Lower lobe of right lung (tissue), 2 donors: ENCODE measurements at regions not wholly inside any gene's neighbourhood (a gene's known extent, or its start where the extent isn't known, plus 50 kb on each side); places are given as distances from the start of the nearest gene placed in this dataset.
"Not testable (repeated sequence)": the region's sequence is repeated elsewhere in the genome, so short reads cannot be mapped to it uniquely, and the experiment has no call there.

ENCODE experiments used
- ATAC-seq, 2 donors: fragments of 200-7000 bp; cut with Tn5 transposase; one replicate each; pipeline ENCODE4 v1.9.1; 2020 to 2022; ENCODE audit warnings: mild to moderate bottlenecking in 2 of 2, moderate library complexity in 2 of 2
- DNase-seq: peaks from one replicate; pipeline ENCODE4 v3.0.0-alpha.2; 2020
- H3K27ac ChIP-seq: fragments of 200-600 bp; one replicate; pipeline ENCODE4 v1.8.0; 2022
- H3K27me3 ChIP-seq: fragments of 200-600 bp; one replicate; pipeline ENCODE4 v1.8.0; 2022; ENCODE audit warnings: low read depth
- H3K36me3 ChIP-seq: fragments of 200-600 bp; one replicate; pipeline ENCODE4 v1.8.0; 2022; ENCODE audit warnings: mild to moderate bottlenecking
- H3K4me1 ChIP-seq: fragments of 200-600 bp; one replicate; pipeline ENCODE4 v1.8.0; 2022
- H3K4me3 ChIP-seq: fragments of 200-600 bp; one replicate; pipeline ENCODE4 v1.8.0; 2022; ENCODE audit warnings: mild to moderate bottlenecking
- H3K9me3 ChIP-seq: fragments of 200-600 bp; one replicate; pipeline ENCODE4 v1.8.0; 2022
- intact Hi-C: fragments of 100-400 bp; cut with DNase I; formaldehyde crosslinking; loops from one replicate; pipeline ENCODE4 v1.11.0; 2022
- TF ChIP-seq, protein P1 (sequence below): fragments of 200-600 bp; IDR thresholded peaks from one replicate; pipeline ENCODE4 v1.8.0; 2022; ENCODE audit warnings: antibody characterized with exemption, mild to moderate bottlenecking
- donor health status: DM: no; HTN: yes; CAD: no; lungs with severe emphysema.

DNA sequence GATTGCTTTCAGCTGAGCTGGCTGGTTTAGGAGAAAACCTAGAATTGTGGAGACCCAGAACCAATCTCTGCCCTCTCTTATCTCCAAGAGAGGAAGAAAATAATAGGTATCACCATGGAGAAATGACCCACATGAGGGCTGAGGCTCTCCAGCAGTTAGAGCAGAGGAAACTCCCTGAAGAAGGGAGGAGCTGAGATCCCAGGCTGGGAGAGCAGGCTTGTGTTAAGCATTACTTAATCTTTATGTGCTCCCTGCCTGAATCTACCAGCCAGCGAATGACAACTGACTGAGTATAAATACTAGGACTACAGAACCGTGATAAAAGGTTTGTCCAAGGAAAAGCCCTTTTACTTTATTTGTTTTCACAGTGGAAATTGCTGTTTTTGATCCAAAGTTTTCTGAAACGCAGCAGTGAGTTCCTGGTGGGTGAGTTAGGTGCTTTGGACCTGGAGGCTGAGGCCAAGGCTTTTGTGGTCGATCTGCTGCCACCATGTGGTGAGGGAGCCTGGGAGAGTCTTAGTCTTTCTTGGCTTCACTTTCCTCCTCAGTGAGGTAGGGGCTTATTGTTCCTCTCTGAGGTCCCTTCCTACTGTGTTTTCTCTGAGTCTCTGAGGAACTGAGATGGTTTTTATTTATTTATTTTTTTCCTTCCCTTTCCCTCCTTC lies 219.5 kb upstream of the NOTCH2NLA start:
- DNase-seq (peak; percentile 53), ATAC-seq (peak in 1 of 2 donors; percentile 68)
- intact Hi-C loops, H3K27ac ChIP-seq, H3K4me3 ChIP-seq, H3K4me1 ChIP-seq, H3K9me3 ChIP-seq, H3K27me3 ChIP-seq, H3K36me3 ChIP-seq: not testable (repeated sequence)
- TF ChIP-seq, protein P1, sequence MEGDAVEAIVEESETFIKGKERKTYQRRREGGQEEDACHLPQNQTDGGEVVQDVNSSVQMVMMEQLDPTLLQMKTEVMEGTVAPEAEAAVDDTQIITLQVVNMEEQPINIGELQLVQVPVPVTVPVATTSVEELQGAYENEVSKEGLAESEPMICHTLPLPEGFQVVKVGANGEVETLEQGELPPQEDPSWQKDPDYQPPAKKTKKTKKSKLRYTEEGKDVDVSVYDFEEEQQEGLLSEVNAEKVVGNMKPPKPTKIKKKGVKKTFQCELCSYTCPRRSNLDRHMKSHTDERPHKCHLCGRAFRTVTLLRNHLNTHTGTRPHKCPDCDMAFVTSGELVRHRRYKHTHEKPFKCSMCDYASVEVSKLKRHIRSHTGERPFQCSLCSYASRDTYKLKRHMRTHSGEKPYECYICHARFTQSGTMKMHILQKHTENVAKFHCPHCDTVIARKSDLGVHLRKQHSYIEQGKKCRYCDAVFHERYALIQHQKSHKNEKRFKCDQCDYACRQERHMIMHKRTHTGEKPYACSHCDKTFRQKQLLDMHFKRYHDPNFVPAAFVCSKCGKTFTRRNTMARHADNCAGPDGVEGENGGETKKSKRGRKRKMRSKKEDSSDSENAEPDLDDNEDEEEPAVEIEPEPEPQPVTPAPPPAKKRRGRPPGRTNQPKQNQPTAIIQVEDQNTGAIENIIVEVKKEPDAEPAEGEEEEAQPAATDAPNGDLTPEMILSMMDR = peak; percentile 25

DNA sequence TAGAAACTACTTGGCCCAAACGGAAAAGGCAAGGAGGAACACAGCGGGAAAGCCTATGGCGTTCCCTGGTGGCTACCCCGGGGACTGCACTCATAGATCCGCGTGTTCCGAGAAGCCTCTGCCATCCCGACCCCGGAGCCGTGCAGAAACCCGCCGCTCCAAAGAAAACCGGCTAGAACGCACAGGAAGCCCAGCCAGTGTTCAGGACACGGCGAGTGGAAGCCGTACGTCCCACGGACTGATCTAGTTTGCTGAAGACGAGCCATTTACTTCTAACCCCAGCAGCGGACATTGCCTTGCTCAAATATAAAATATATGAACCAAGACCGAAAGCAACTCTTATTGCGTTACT lies 215.0 kb upstream of the NOTCH2NLA start:
- H3K27me3 ChIP-seq, ATAC-seq, intact Hi-C loops, H3K9me3 ChIP-seq, H3K4me1 ChIP-seq, H3K36me3 ChIP-seq, H3K27ac ChIP-seq: not testable (repeated sequence)
- H3K4me3 ChIP-seq = peak overlapping the region; percentile 44
- DNase-seq = peak; percentile 50

DNA sequence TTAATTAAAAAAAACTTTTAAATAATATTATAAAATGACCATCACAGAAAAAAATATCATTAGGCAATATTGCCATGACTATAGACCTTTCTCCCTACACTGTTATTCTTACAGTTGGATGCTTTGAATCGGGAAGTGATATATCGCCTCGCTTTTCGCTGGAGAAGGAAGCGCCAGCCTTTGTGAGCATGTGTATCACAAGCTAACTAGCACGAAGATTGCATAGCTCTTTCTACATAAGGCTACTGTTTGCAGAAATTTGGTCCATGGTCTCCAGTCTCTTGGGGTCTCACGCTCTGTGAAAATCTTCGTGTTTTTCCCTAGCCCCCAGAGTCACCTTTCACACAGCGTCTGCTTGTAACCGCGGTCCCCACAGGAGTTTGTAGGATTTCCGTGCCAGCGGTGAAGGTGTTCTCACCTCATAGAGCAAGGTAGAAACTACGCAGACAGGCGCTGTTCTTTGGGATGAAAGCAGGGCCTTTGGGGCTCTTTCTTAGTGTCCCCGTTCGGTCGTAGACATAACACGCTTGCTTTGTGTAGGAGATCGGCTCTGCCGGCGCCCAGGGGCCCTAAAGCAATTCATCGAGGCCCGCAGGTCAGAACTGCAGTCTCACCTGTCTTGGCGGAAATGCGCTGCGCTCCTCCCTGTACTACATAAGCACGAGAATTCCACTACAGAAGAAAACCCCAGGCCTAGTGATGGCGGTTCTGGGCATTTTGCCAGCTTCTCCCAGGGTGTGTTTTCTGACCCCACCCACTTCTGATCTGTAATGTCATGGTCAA lies 214.5 kb upstream of the NOTCH2NLA start:
- H3K36me3 ChIP-seq, H3K27me3 ChIP-seq, H3K9me3 ChIP-seq, intact Hi-C loops, ATAC-seq, H3K4me3 ChIP-seq, H3K4me1 ChIP-seq, H3K27ac ChIP-seq: not testable (repeated sequence)
- DNase-seq = peak; percentile 6

GRCh38 chr1:146438543-146438942 lies 209.7 kb upstream of the NOTCH2NLA start:
- H3K9me3 ChIP-seq, H3K36me3 ChIP-seq, DNase-seq, ATAC-seq, H3K27me3 ChIP-seq, H3K4me1 ChIP-seq, intact Hi-C loops, H3K4me3 ChIP-seq, H3K27ac ChIP-seq: not testable (repeated sequence)

DNA sequence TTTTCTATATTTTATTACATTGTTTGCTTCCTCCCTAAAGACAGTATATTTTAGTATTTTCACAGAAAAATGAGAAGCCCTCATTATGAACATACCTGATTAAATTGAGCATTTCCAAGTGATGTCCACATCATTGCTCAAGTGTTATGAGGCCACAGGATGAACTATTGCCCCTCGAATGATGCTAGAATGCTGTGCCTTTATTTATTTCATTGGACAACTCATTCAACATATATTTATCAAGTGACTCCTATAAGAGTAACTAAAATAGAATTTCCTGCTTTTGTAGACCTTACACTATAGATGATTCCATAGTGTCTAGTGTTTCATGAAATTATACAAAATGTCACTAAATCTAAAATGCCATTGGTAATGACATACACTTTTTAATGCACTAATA lies 187.8 kb upstream of the NOTCH2NLA start:
- H3K4me3 ChIP-seq, H3K9me3 ChIP-seq, H3K27ac ChIP-seq, H3K27me3 ChIP-seq, intact Hi-C loops, H3K4me1 ChIP-seq, DNase-seq, H3K36me3 ChIP-seq, ATAC-seq: not testable (repeated sequence)

DNA sequence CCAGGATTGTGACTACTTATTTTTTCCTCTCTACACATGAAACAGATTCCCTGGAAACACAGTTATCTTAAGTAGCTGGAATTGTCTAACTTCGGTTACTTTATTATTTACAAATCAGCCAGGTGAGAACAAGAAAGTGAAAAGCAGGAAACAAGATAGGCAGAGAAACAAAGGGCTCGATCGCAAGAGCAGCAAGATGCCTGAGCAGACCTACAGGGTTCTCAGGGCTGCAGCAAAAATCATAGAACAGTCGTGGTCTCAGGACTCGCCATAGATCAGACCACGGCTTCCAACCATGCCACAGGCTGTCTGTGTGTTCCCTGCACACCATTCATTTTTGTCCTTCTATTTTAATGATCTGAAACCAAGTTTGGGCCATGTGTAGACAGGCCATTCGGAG lies 186.2 kb upstream of the NOTCH2NLA start:
- intact Hi-C loops, ATAC-seq, DNase-seq, H3K4me1 ChIP-seq, H3K9me3 ChIP-seq, H3K36me3 ChIP-seq, H3K27ac ChIP-seq, H3K27me3 ChIP-seq, H3K4me3 ChIP-seq: not testable (repeated sequence)

- intact Hi-C loops, H3K27ac ChIP-seq, H3K4me3 ChIP-seq, H3K27me3 ChIP-seq, H3K36me3 ChIP-seq, H3K4me1 ChIP-seq, H3K9me3 ChIP-seq, ATAC-seq: not testable (repeated sequence)
- DNase-seq = peak; percentile 74
Observed at GRCh38 chr1:146413911-146414310, 185.1 kb upstream of the NOTCH2NLA start.

GRCh38 chr1:146411923-146412322 lies 183.1 kb upstream of the NOTCH2NLA start:
- ATAC-seq, H3K36me3 ChIP-seq, H3K9me3 ChIP-seq, H3K27me3 ChIP-seq, intact Hi-C loops, DNase-seq, H3K4me3 ChIP-seq, H3K27ac ChIP-seq, H3K4me1 ChIP-seq: not testable (repeated sequence)

DNA sequence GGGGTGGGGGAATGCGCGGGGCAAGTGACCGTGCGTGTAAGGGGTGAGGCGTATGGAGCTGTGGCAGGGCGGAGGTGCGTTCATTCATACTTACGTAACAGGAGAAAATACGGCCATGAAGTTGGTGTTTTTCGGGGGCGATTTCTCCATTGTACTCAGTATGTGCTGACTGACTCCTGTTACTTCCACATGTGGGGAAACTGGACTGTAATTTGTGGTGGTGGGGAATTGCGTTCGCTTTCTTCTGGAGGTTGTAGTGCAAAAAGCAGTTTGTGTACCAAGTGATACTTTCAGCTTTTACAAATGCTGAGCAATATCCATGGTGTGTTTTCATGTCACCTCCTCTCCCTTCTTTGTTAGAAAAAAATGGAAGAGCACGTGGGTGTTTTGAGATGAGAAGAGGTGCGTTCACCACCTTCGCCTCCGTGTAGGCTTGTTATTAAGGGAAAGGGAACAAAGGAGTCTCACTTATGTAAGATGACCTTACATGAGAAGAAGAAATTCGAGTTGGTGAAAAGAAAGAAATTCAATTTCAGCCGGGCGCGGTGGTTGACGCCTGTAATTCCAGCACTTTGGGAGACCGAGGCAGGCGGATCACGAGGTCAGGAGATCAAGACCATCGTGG lies 181.1 kb upstream of the NOTCH2NLA start:
- DNase-seq = not testable (repeated sequence)

DNA sequence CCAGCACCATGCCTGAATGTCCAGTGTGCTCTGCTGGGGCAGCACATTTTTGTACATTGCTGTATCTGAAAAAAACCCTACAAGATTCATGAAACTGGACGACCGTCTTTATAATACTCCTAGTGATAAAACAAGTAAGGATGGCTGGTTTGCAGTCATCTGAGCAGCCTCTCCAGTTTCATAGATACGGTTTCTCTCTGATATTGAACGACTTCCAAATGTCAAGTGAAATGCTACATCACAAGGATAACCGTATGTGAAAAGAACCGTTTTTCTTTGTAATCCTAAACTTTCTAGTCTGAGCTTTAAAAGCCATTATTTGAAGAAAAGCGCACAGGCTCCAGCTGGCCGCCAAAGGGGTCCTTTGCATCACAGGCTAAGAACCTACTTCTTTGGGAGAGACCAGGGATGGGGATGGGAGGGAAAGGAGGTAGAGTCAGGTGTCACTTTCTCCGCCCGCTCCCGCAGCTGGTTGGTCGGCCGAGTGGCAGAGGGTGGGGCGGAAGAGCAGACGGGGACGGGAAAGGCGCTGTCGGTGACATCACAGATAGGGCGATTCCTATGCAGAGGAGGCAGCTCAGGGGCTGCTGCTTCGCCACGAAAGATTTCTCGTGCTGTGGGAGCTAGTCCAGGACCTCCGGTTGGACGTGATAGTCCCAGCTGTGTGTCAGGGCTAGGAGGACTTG lies 180.4 kb upstream of the NOTCH2NLA start:
- H3K4me3 ChIP-seq, H3K27me3 ChIP-seq, intact Hi-C loops, H3K9me3 ChIP-seq, H3K4me1 ChIP-seq, H3K27ac ChIP-seq, H3K36me3 ChIP-seq: not testable (repeated sequence)
- DNase-seq (peak; percentile 53), ATAC-seq (peak; percentile 86 to 92)

More for the DNA sequence above, 181.1 kb upstream of the NOTCH2NLA start:
- H3K9me3 ChIP-seq, H3K4me3 ChIP-seq, intact Hi-C loops, H3K4me1 ChIP-seq, H3K36me3 ChIP-seq, H3K27me3 ChIP-seq: not testable (repeated sequence)
- peak overlapping the region; percentile 41 for H3K27ac ChIP-seq
- peak; percentile 86 to 87 for ATAC-seq
